ENCODE measurements at regions not wholly inside any gene's neighbourhood (a gene's known extent, or its start where the extent isn't known, plus 50 kb on each side); places are given as distances from the start of the nearest gene placed in this dataset.
"Not testable (repeated sequence)": the region's sequence is repeated elsewhere in the genome, so short reads cannot be mapped to it uniquely, and the experiment has no call there.

DNA sequence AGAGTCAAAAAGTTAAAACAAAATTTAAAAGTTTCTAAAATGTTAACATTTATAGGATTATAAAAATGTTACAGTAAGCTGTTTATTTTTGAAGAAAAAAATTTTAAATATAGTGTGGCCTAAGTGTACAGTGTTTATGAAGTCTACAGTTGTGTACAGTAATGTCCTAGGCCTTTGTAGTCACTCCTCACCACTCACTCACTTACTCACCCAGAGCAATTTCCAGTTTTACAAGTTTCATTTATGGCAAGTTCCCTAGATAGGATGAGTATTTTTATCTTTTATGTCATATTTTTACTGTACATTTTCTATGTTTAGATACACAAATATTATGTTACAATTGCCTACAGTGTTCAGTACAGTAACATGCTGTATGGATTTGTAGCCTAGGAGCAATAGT, 419.9 kb downstream of the ARL4A start:
- Histone ChIP-seq H3K9ac (no peak overlapping the region), H3K4me3 (IDR thresholded peaks at IDR 0.05; ENCODE audit: insufficient read depth, low read depth, low read length) (no peak overlapping the region), H3K79me2 (ENCODE audit: insufficient read depth, low read depth) (no peaks in the 10 kb centered on the region), H3K27me3 (ENCODE audit: insufficient read depth, low read depth) (no peaks in the 10 kb centered on the region), H3K4me2 (no peak overlapping the region), H4K20me1 (ENCODE audit: insufficient read depth) (no peaks in the 10 kb centered on the region), H3K27ac (no peak overlapping the region), H3K4me1 (ENCODE audit: low read depth, poor library complexity, severe bottlenecking) (no peaks in the 10 kb centered on the region), H2AFZ (ENCODE audit: low read depth) (no peak overlapping the region), H3K36me3 (ENCODE audit: insufficient read depth) (no peaks in the 10 kb centered on the region)
- TF ChIP-seq CTCF (conservative IDR thresholded peaks at IDR 0.05; ENCODE audit: low read depth, low read length), result no peak

- no peak overlapping the region for H3K4me2 ChIP-seq
- no peak overlapping the region for H2AFZ ChIP-seq (ENCODE audit: low read depth)
- H3K36me3 ChIP-seq (ENCODE audit: insufficient read depth), result no peaks in the 10 kb centered on the region
- no peaks in the 10 kb centered on the region for H3K27me3 ChIP-seq (ENCODE audit: insufficient read depth, low read depth)
- no peak overlapping the region for H3K9ac ChIP-seq
- no peaks in the 10 kb centered on the region for H4K20me1 ChIP-seq (ENCODE audit: insufficient read depth)
- TF ChIP-seq CTCF (conservative IDR thresholded peaks at IDR 0.05; ENCODE audit: low read depth, low read length), result no peak
- no peaks in the 10 kb centered on the region for H3K4me1 ChIP-seq (ENCODE audit: low read depth, poor library complexity, severe bottlenecking)
- no peak overlapping the region for H3K27ac ChIP-seq
- H3K4me3 ChIP-seq (IDR thresholded peaks at IDR 0.05; ENCODE audit: insufficient read depth, low read depth, low read length), result no peak overlapping the region
- H3K79me2 ChIP-seq (ENCODE audit: insufficient read depth, low read depth), result no peaks in the 10 kb centered on the region
These were observed 420.6 kb downstream of the ARL4A start for GRCh38 chr7:13108061-13108460.

- H3K9ac ChIP-seq, result no peak overlapping the region
- H3K36me3 ChIP-seq (ENCODE audit: insufficient read depth), result no peaks in the 10 kb centered on the region
- H3K4me1 ChIP-seq (ENCODE audit: low read depth, poor library complexity, severe bottlenecking), result no peaks in the 10 kb centered on the region
- no peaks in the 10 kb centered on the region for H4K20me1 ChIP-seq (ENCODE audit: insufficient read depth)
- no peak overlapping the region for H3K4me2 ChIP-seq
- H3K27ac ChIP-seq, result no peak overlapping the region
- no peak overlapping the region for H2AFZ ChIP-seq (ENCODE audit: low read depth)
- H3K79me2 ChIP-seq (ENCODE audit: insufficient read depth, low read depth), result no peaks in the 10 kb centered on the region
- no peaks in the 10 kb centered on the region for H3K27me3 ChIP-seq (ENCODE audit: insufficient read depth, low read depth)
- H3K4me3 ChIP-seq (IDR thresholded peaks at IDR 0.05; ENCODE audit: insufficient read depth, low read depth, low read length), result no peak overlapping the region
- TF ChIP-seq CTCF (conservative IDR thresholded peaks at IDR 0.05; ENCODE audit: low read depth, low read length), result no peak
These were observed 421.8 kb downstream of the ARL4A start for GRCh38 chr7:13109201-13109600.

DNA sequence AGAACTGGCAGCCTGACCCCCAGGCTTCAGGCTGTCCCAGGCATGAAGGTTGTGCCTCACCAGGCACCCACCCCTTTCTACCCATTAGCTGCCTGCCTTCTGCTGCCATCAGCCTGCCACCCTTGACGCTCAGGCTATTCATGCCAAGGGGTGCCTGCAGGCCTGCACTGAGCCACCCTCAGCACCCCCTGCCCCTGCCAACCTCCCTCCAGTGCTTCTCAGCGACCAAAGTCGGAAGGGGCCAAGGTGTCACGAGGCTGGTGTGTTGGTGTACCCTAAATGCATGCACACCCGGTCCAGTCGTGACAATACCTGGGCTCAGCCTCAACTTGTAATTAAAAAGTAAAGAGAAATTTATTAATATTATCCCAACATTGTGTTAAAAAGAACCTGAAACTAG, 422.7 kb downstream of the ARL4A start:
- Histone ChIP-seq H3K36me3 (ENCODE audit: insufficient read depth) (no peaks in the 10 kb centered on the region), H3K27ac (no peak overlapping the region), H3K9ac (no peak overlapping the region), H4K20me1 (ENCODE audit: insufficient read depth) (no peaks in the 10 kb centered on the region), H3K4me2 (no peak overlapping the region), H3K4me3 (IDR thresholded peaks at IDR 0.05; ENCODE audit: insufficient read depth, low read depth, low read length) (no peak overlapping the region), H3K79me2 (ENCODE audit: insufficient read depth, low read depth) (no peaks in the 10 kb centered on the region), H2AFZ (ENCODE audit: low read depth) (no peak overlapping the region), H3K4me1 (ENCODE audit: low read depth, poor library complexity, severe bottlenecking) (no peaks in the 10 kb centered on the region), H3K27me3 (ENCODE audit: insufficient read depth, low read depth) (no peaks in the 10 kb centered on the region)
- no peak for TF ChIP-seq CTCF (conservative IDR thresholded peaks at IDR 0.05; ENCODE audit: low read depth, low read length)

GRCh38 chr7:13111230-13111629, 423.8 kb downstream of the ARL4A start:
- Histone ChIP-seq H2AFZ (ENCODE audit: low read depth) (no peak overlapping the region), H3K27me3 (ENCODE audit: insufficient read depth, low read depth) (no peaks in the 10 kb centered on the region), H4K20me1 (ENCODE audit: insufficient read depth) (no peaks in the 10 kb centered on the region), H3K9ac (no peak overlapping the region), H3K4me1 (ENCODE audit: low read depth, poor library complexity, severe bottlenecking) (no peaks in the 10 kb centered on the region), H3K4me3 (IDR thresholded peaks at IDR 0.05; ENCODE audit: insufficient read depth, low read depth, low read length) (no peak overlapping the region), H3K36me3 (ENCODE audit: insufficient read depth) (no peaks in the 10 kb centered on the region), H3K79me2 (ENCODE audit: insufficient read depth, low read depth) (no peaks in the 10 kb centered on the region), H3K27ac (no peak overlapping the region), H3K4me2 (no peak overlapping the region)
- no peak for TF ChIP-seq CTCF (conservative IDR thresholded peaks at IDR 0.05; ENCODE audit: low read depth, low read length)

DNA sequence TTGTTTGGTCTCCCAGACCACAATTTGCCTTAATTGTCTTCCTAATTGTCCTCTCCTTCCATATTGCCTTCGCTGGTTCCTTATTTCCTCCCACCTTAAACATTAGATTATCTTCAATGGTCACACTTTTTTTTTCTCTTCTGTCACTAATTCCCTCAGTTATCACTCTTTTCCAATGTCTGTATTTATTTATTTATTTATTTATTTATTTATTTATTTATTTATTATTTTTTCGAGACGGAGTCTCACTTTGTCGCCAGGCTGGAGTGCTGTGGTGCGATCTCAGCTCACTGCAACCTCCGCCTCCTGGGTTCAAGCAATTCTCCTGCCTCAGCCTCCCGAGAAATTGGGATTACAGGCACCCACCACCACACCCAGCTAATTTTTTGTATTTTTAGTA, 426.8 kb downstream of the ARL4A start:
- H3K27ac ChIP-seq; H3K79me2 ChIP-seq (ENCODE audit: insufficient read depth, low read depth); H3K4me3 ChIP-seq (IDR thresholded peaks at IDR 0.05; ENCODE audit: insufficient read depth, low read depth, low read length); H3K4me1 ChIP-seq (ENCODE audit: low read depth, poor library complexity, severe bottlenecking); H2AFZ ChIP-seq (ENCODE audit: low read depth); H3K27me3 ChIP-seq (ENCODE audit: insufficient read depth, low read depth); H3K4me2 ChIP-seq; H4K20me1 ChIP-seq (ENCODE audit: insufficient read depth); H3K9ac ChIP-seq; H3K36me3 ChIP-seq (ENCODE audit: insufficient read depth): not testable (repeated sequence)

Measured in KMS-11 (cell line).